ENCODE measurements at regions not wholly inside any gene's neighbourhood (a gene's known extent, or its start where the extent isn't known, plus 50 kb on each side); places are given as distances from the start of the nearest gene placed in this dataset.
"Not testable (repeated sequence)": the region's sequence is repeated elsewhere in the genome, so short reads cannot be mapped to it uniquely, and the experiment has no call there.

DNA sequence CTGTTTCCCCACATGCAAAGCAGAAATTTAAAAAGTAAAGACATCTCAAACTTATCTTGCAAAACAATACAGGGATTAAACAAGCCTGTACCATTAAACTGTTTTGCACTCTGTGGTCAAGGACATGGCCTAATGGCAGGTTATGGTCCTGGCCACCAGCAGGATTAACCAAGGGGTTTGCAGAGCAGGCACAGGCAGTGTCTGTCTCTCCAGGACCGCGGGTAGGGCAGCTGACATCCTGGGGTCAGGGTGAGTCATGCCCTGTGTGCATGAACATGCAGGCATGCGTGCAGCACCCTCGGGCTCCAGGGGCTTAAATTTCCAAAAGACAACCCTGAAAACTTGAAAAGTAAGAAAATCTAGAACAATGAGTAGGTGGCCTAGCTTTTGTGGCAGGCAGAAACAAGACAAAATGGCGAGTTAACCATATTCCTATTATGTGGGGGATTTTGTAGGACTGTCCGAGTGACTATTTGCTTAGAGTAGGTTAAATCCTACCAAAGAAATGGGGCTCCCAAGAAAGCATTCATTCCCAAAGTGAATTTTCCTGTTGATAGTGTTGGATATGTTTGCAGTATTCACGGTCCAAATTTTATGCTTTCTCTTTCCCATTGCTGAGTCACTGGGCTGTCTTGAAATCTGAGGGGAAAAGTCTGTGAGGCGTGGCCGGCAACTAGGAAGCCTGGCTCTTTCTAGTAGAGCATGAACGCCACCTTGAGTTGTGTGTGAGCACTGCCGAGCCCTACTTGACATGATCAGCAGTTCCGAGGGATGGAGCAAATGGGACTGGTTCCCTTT is 158.4 kb upstream of the FAM20A start:
- TF ChIP-seq, protein P1, sequence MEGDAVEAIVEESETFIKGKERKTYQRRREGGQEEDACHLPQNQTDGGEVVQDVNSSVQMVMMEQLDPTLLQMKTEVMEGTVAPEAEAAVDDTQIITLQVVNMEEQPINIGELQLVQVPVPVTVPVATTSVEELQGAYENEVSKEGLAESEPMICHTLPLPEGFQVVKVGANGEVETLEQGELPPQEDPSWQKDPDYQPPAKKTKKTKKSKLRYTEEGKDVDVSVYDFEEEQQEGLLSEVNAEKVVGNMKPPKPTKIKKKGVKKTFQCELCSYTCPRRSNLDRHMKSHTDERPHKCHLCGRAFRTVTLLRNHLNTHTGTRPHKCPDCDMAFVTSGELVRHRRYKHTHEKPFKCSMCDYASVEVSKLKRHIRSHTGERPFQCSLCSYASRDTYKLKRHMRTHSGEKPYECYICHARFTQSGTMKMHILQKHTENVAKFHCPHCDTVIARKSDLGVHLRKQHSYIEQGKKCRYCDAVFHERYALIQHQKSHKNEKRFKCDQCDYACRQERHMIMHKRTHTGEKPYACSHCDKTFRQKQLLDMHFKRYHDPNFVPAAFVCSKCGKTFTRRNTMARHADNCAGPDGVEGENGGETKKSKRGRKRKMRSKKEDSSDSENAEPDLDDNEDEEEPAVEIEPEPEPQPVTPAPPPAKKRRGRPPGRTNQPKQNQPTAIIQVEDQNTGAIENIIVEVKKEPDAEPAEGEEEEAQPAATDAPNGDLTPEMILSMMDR (IDR thresholded peaks at IDR 0.05; ENCODE audit: low read depth, low read length, missing control alignments), result peak; percentile 96
- H3K4me3 ChIP-seq (replicated peaks; ENCODE audit: low read depth, low read length), result peak overlapping the region; percentile 29
- peak; percentile 89 for DNase-seq (ENCODE audit: extremely low read depth, low read depth)

DNA sequence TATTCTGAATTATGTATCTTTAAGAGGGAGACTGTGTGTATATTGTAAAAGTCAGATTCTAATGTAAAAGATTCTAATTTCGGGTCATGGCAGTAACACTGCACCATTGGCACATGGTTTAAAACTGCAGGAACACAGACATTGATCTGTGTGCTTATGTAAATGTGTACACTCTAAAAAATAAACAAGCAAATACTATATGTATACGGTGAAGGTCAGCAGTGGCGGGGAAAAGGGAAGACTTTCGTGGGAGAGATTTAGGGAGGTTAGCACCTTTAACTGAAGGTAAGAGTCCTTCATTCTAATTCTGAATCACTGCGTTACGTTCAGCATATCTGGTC is 157.8 kb upstream of the FAM20A start:
- H3K4me3 ChIP-seq (replicated peaks; ENCODE audit: low read depth, low read length), result no peak overlapping the region
- TF ChIP-seq, protein P1 (IDR thresholded peaks at IDR 0.05; ENCODE audit: low read depth, low read length, missing control alignments), result no peak
- no peak for DNase-seq (ENCODE audit: extremely low read depth, low read depth)

DNA sequence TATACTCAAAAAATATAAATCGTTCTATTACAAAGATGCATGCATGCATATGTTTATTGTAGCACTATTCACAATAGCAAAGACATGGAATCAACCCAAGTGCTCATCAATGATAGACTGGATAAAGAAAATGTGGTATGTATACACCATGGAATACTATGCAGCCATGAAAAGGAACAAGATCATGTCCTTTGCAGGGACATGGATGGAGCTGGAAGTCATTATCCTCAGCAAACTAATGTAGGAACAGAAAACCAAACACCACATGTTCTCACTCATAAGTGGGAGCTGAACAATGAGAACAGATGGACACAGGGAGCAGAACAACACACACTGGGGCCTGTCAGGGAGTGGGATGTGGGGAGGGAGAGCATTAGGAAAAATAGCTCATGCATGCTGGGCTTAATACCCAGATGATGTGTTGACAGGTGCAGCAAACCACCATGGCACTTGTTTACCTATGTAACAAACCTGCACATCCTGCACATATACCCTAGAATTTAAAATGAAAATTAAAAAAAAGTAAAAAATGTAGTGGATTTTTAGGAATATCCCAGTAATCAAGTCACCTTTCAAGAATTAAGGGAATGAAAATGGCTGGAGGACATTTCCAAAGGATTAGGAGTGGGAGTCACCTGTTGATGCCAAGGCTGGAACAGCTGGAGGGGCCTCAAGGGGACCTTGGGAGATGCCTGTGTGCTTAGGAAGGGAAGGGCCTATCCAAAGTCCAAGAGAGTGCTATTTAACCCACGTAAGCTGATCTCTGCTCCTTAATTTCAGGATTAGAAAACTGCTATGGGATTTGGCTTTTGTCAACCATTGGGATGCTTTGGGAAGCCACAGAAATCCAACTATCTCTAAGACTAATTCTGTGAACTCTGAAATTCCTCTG is 156.9 kb upstream of the FAM20A start:
- DNase-seq (ENCODE audit: extremely low read depth, low read depth); H3K4me3 ChIP-seq (replicated peaks; ENCODE audit: low read depth, low read length): not testable (repeated sequence)

DNA sequence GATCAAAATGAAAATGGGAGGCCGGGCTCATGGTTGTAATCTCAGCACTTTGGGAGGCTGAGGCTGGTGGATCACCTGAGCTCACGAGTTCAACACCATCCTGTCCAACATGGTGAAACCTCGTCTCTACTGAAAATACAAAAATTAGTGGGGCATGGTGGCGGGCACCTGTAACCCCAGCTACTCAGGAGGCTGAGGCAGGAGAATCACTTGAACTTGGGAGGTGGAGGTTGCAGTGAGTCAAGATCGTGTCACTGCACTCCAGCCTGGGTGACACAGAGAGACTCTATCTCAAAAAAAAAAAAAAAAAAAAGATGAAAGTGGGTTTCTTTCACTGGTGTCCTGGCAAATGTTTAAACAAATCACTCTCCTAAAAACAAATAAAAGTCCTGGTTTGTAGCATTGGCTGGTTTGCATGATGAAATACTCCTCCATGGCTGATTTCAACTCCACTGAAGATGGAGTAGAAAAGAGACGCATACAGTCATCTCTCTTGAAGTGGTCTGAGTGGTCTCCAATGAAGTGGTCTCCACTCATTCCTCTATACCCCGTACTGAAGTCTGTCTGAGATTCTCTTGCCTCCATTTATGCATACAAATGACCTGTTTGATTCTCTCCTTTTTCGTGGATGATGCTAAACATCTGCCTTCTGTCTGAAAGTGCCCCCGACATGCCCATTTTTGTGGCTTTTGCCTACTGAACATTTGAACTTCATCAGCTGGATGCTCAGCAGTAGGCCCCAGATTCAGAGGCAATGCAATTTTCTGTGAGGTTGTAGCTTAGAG is 153.0 kb upstream of the FAM20A start:
- TF ChIP-seq, protein P1 (IDR thresholded peaks at IDR 0.05; ENCODE audit: low read depth, low read length, missing control alignments), result no peak
- no peak overlapping the region for H3K4me3 ChIP-seq (replicated peaks; ENCODE audit: low read depth, low read length)
- DNase-seq (ENCODE audit: extremely low read depth, low read depth), result no peak

DNA sequence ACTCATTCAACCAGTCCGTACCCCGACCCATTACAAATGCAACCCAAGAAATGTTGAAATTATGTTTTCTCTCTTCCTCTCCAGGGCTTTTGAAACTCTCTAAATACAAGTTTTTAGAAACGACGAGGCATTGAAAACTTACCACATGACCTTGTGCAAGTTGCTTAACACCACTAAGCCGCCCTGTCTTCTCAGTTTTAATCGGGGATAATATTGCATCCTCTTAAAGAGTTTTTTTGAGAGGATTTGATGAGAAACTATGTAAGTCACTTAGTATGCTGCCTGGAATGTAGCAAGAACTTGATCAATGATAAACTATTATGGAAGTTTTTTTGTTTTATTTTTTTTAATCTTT is 149.0 kb upstream of the FAM20A start:
- H3K4me3 ChIP-seq (replicated peaks; ENCODE audit: low read depth, low read length), result no peak overlapping the region
- DNase-seq (ENCODE audit: extremely low read depth, low read depth), result no peak

DNA sequence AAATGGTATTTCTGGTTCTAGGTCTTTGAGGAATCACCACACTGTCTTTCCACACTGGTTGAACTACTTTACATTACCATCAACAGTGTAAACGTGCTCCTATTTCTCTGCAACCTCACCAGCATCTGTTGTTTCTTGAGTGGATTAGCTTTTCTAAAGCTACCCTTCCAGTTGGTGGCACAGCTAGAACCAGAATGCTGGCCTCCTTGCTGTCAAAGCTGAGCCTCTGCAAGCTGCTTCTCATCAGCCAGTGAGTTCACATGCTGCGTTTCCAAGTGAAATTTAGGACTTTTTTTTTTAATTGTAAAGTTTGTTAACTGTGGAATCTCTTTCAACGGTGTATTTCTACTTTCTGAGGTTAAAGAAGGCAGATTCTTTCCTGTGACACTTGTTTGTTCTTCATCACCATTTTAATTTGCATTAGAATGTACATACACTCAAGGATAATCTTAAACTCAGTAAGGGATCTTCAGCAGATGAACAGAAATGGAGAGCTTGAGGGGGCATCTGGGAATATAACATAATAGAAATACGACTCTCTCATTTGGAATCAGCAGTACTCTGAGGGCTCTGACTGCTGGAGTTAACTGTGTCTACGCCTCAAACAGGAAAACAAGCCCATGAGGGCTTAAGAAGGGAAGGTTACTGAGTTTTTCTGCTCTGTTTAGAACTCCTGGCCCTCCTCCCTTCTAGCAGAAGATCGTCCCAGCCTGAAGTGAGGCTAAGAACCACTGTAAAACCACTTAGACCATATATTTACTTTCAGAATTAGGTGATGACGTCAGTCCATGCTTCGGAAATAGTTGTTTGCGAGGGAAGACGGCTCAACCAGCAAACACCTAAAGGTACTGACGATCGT is 148.4 kb upstream of the FAM20A start:
- H3K4me3 ChIP-seq (replicated peaks; ENCODE audit: low read depth, low read length), result no peak overlapping the region
- TF ChIP-seq, protein P1 (IDR thresholded peaks at IDR 0.05; ENCODE audit: low read depth, low read length, missing control alignments), result no peak
- DNase-seq (ENCODE audit: extremely low read depth, low read depth), result no peak

More for the DNA sequence above, 149.0 kb upstream of the FAM20A start:
- TF ChIP-seq, protein P1 (IDR thresholded peaks at IDR 0.05; ENCODE audit: low read depth, low read length, missing control alignments), result no peak

All from HFF-Myc (cell line).